ENCODE measurements at regions not wholly inside any gene's neighbourhood (a gene's known extent, or its start where the extent isn't known, plus 50 kb on each side); places are given as distances from the start of the nearest gene placed in this dataset.

DNA sequence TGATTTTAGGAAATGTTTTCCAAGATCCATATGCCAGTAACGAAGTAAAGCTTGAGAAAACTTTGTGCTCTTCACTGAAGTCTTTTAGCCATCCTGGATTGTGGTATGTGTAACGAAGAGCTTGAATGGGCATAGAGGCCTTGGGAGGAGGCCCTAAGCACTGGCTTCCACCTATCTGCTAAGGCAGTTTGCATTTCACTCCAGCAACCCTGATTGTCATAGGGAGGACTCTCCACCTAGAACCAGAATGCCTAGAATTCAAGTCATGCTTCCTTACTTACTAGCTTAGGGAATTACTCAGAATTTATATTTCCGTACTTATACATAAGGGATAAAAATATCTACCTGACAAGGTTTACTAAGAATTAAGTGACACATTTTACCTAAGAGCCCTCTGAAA is 451.5 kb downstream of the FBXO15 start:
- Histone ChIP-seq H3K27me3 (ENCODE audit: insufficient read depth, low read length) (no peaks in the 10 kb centered on the region), H3K14ac (ENCODE audit: insufficient read depth, low read length) (no peak overlapping the region), H2BK5ac (ENCODE audit: insufficient read length, low read length) (no peak overlapping the region), H4K5ac (ENCODE audit: insufficient read length, low read depth, low read length) (no peak overlapping the region), H3K27ac (ENCODE audit: insufficient read length, low read depth, low read length) (no peak overlapping the region), H3K9me3 (ENCODE audit: control insufficient read depth, low read depth, low read length) (no peaks in the 10 kb centered on the region), H3K23ac (ENCODE audit: insufficient read length, low read depth, low read length) (no peak overlapping the region), H3K79me1 (ENCODE audit: insufficient read depth, low read depth, low read length, poor library complexity, severe bottlenecking) (no peaks in the 10 kb centered on the region), H2AFZ (ENCODE audit: low read length) (no peak overlapping the region), H4K8ac (replicated peaks; ENCODE audit: insufficient read length, low read depth, low read length) (no peak overlapping the region), H3K4ac (ENCODE audit: low read depth, low read length) (no peak overlapping the region), H2BK15ac (ENCODE audit: low read depth, low read length) (no peak overlapping the region), H3K18ac (ENCODE audit: insufficient read length, low read depth, low read length) (no peak overlapping the region), H2BK20ac (ENCODE audit: low read depth, low read length, poor library complexity, severe bottlenecking) (no peak overlapping the region), H2BK12ac (ENCODE audit: insufficient read length, low read depth, low read length) (no peak overlapping the region), H3K56ac (ENCODE audit: insufficient read length, low read depth, low read length) (no peak overlapping the region), H3T11ph (ENCODE audit: low read length) (no peak overlapping the region), H3K9ac (ENCODE audit: extremely low read depth, insufficient read length, low read length) (no peak overlapping the region), H4K91ac (ENCODE audit: insufficient read length, low read depth, low read length) (no peak overlapping the region), H2BK120ac (ENCODE audit: low read depth, low read length, poor library complexity, severe bottlenecking) (no peak overlapping the region), H2AK5ac (ENCODE audit: insufficient read length, low read length) (no peak overlapping the region), H3K4me2 (ENCODE audit: insufficient read depth, insufficient read length, low read length) (no peak overlapping the region), H4K20me1 (ENCODE audit: control insufficient read depth, insufficient read depth, insufficient read length) (no peaks in the 10 kb centered on the region), H3K79me2 (ENCODE audit: insufficient read depth, low read length) (no peaks in the 10 kb centered on the region), H3K4me1 (ENCODE audit: insufficient read depth, low read length) (no peaks in the 10 kb centered on the region), H3K23me2 (ENCODE audit: insufficient read length, low read depth, low read length, poor library complexity, severe bottlenecking) (no peaks in the 10 kb centered on the region)
- no CpG with 5 or more reads among the region's 3 CpGs for WGBS (ENCODE audit: extremely low coverage, insufficient read length, low lambda C conversion rate)
- DNase-seq = no peak
- Mint-ChIP-seq H3K9me3 (peaks cover 4 to 12% of the 10 kb centered on the region in 2 experiments; a peak in 4 of 5 replicates), H3K27ac (no peak overlapping the region), H3K4me3 (no peak overlapping the region), H3K36me3 (ENCODE audit: insufficient read depth in 1 of 3, low read depth in 3 of 3) (peaks cover 0 to 12% (median 2%) of the 10 kb centered on the region in 3 experiments; a peak in 3 of 7 replicates), H3K4me1 (no peaks in the 10 kb centered on the region), H3K27me3 (ENCODE audit: low read depth) (no peaks in the 10 kb centered on the region)
- no peak for TF ChIP-seq CTCF (conservative IDR thresholded peaks at IDR 0.05)

All from H9 (cell line).